ENCODE measurements at regions not wholly inside any gene's neighbourhood (a gene's known extent, or its start where the extent isn't known, plus 50 kb on each side); places are given as distances from the start of the nearest gene placed in this dataset.

DNA sequence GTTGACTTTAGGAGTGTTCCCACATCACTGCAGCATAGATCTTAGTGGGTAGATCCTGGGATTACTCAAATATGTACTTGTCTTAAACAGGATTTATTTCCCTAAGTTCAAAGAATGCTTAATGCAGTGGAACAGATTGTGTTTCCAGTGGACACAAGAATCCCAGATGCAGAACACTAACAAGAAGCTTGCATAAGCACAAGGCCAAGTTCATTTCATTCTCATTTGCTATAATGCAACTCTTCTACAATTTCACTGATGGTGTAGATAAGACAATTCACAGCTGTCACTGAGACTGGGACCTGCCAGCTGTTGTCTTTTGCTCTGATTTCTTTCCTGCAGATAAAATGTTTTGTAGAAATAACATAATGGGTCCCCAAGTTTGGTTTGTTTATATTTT lies 225.6 kb downstream of the NFKBIZ start:
- H3K9ac ChIP-seq (ENCODE audit: low read depth in 1 of 3, low read length in 3 of 3), result no peak overlapping the region
- H3K27ac ChIP-seq (ENCODE audit: low read depth, low read length), result no peak overlapping the region
- H3K4me3 ChIP-seq (ENCODE audit: low read length in 3 of 3), result no peak overlapping the region
- no peaks in the 10 kb centered on the region for H3K27me3 ChIP-seq (ENCODE audit: control insufficient read depth in 3 of 3, insufficient read depth in 3 of 3, low read length in 3 of 3)
- no peaks in the 10 kb centered on the region for H3K36me3 ChIP-seq (ENCODE audit: control insufficient read depth in 3 of 3, insufficient read depth in 3 of 3, low read length in 3 of 3)
- H3K9me3 ChIP-seq (ENCODE audit: control insufficient read depth in 3 of 3, low read length in 3 of 3), result no peaks in the 10 kb centered on the region
- no peaks in the 10 kb centered on the region for H3K4me1 ChIP-seq (ENCODE audit: control insufficient read depth in 3 of 3, insufficient read depth in 3 of 3, low read length in 3 of 3)

DNA sequence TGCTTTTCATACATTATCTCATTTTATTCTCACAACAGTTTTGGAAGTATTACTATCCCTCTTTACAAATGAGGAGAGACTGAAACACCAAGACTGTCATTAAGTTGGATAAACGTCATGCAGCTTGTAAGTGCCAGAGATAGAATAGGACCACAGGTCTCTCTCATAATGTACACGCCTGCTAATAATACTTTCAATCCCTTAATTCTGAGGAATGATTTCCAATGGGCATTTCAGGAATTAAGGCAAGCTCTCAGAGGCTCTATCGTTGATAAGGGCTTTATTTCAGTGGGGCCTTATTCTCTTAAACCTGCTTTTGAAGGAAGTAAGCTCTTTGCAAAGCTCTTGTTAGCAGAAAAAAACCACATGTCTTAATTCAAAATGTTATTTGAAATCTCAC lies 229.1 kb downstream of the NFKBIZ start:
- Histone ChIP-seq H3K9me3 (ENCODE audit: control insufficient read depth in 3 of 3, low read length in 3 of 3) (no peaks in the 10 kb centered on the region), H3K27ac (ENCODE audit: low read depth, low read length) (no peak overlapping the region), H3K36me3 (ENCODE audit: control insufficient read depth in 3 of 3, insufficient read depth in 3 of 3, low read length in 3 of 3) (no peaks in the 10 kb centered on the region), H3K4me3 (ENCODE audit: low read length in 3 of 3) (no peak overlapping the region), H3K4me1 (ENCODE audit: control insufficient read depth in 3 of 3, insufficient read depth in 3 of 3, low read length in 3 of 3) (no peaks in the 10 kb centered on the region), H3K27me3 (ENCODE audit: control insufficient read depth in 3 of 3, insufficient read depth in 3 of 3, low read length in 3 of 3) (no peaks in the 10 kb centered on the region), H3K9ac (ENCODE audit: low read depth in 1 of 3, low read length in 3 of 3) (no peak overlapping the region)

DNA sequence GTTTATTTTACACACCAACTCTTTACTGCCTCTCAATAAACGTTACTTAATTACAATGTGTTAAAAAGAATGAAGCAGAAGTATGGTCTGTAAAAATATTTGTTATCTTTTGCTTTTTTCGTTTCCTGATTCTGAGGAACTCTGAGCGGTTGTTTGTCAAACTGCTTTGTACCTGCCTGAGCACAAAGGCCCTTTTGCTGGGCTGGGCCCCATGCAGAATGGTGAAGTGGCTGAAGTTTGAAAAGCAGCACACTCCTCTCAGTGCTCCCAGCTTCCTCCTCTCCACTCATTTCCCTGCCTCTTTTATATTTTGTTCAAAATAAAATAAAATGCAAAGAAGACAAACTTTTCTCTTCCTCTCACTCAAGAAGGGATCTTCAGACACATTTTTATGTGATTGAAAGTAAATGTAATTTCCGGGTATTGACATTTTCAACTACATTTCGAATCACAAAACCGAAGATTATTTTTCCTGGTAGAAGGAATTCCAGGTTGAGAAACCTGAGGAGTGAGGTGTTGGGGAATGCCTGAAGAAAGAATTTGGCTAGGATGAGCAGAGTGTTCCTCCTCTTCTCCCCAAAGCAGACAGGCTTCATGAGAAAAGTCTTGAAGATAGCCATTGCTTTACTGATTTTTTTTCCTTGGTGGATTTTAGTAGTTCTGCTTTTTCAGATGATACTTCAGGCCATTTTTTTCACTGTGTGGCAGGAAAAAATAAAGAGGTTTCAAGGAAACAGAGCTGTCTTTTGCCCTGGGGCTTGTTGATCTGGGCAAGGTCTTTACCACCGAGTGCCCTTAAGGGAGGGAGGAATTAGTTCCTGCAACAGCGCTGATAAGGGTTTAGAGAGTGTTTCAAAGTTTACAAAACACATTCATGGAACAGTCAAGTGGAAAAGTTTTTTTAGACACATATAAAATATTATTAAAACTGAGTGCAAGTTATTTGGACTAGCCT lies 229.8 kb downstream of the NFKBIZ start:
- Histone ChIP-seq H3K27ac (ENCODE audit: low read depth, low read length) (no peak overlapping the region), H3K4me3 (ENCODE audit: low read length in 3 of 3) (no peak overlapping the region), H3K9ac (ENCODE audit: low read depth in 1 of 3, low read length in 3 of 3) (no peak overlapping the region)

DNA sequence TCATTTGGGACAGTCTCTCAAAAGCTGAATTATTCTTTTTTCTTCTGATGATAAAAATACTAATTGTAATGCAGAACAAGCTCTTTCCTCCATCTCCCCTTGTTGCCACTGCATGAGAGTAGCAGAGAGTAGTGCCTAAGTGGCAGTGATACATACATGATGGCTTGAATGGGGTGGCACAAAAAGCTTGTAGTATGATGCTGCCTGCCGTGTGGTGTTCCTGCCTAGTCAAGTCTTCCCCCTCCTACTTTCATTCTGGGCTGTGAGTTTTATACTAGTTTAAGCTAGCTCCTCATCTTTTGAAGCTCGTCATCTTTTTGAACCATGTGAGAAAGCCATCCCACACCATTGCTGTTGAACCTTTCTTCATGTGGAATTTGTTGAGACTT lies 230.5 kb downstream of the NFKBIZ start:
- H3K36me3 ChIP-seq (ENCODE audit: control insufficient read depth in 3 of 3, insufficient read depth in 3 of 3, low read length in 3 of 3), result no peaks in the 10 kb centered on the region
- no peaks in the 10 kb centered on the region for H3K27me3 ChIP-seq (ENCODE audit: control insufficient read depth in 3 of 3, insufficient read depth in 3 of 3, low read length in 3 of 3)
- H3K4me1 ChIP-seq (ENCODE audit: control insufficient read depth in 3 of 3, insufficient read depth in 3 of 3, low read length in 3 of 3), result no peaks in the 10 kb centered on the region
- H3K27ac ChIP-seq (ENCODE audit: low read depth, low read length), result no peak overlapping the region
- no peak overlapping the region for H3K4me3 ChIP-seq (ENCODE audit: low read length in 3 of 3)
- H3K9me3 ChIP-seq (ENCODE audit: control insufficient read depth in 3 of 3, low read length in 3 of 3), result no peaks in the 10 kb centered on the region
- no peak overlapping the region for H3K9ac ChIP-seq (ENCODE audit: low read depth in 1 of 3, low read length in 3 of 3)

More for the DNA sequence above, 229.8 kb downstream of the NFKBIZ start:
- Histone ChIP-seq H3K4me1 (ENCODE audit: control insufficient read depth in 3 of 3, insufficient read depth in 3 of 3, low read length in 3 of 3) (no peaks in the 10 kb centered on the region), H3K27me3 (ENCODE audit: control insufficient read depth in 3 of 3, insufficient read depth in 3 of 3, low read length in 3 of 3) (no peaks in the 10 kb centered on the region), H3K36me3 (ENCODE audit: control insufficient read depth in 3 of 3, insufficient read depth in 3 of 3, low read length in 3 of 3) (no peaks in the 10 kb centered on the region), H3K9me3 (ENCODE audit: control insufficient read depth in 3 of 3, low read length in 3 of 3) (no peaks in the 10 kb centered on the region)

DNA sequence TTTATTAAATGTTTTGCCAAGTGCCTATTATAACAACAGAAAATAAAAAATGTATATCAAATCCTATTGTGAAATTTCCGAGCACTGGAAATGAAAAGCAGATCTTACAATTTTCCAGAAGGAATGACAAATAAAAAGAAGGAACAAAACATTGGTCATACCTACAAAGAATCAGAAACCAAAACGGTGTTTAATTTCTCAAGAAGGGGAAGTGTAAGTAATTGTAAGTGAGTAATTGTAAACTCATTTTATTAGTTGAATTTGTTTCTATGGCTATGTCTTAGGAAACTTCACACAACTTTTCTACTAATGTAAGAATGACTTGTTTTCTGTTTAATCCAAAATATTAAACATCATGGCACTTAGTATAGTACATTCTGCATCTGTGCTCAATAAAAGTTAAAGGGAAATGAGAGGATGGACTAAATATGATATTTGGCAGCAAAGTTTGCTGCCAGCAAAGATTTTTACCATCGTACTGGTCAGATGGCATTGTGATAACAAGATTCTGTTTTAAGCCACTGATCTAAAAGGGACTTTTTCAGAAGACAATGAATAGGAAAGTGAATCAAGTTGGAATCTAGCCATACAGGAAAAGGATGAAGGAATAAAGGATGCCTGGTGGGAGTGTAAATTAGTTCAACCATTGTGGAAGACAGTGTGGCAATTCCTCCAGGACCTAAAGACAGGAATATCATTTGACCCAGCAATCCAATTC lies 232.4 kb downstream of the NFKBIZ start:
- Histone ChIP-seq H3K27ac (ENCODE audit: low read depth, low read length) (no peak overlapping the region), H3K9ac (ENCODE audit: low read depth in 1 of 3, low read length in 3 of 3) (no peak overlapping the region), H3K36me3 (ENCODE audit: control insufficient read depth in 3 of 3, insufficient read depth in 3 of 3, low read length in 3 of 3) (no peaks in the 10 kb centered on the region), H3K4me1 (ENCODE audit: control insufficient read depth in 3 of 3, insufficient read depth in 3 of 3, low read length in 3 of 3) (no peaks in the 10 kb centered on the region), H3K9me3 (ENCODE audit: control insufficient read depth in 3 of 3, low read length in 3 of 3) (no peaks in the 10 kb centered on the region), H3K4me3 (ENCODE audit: low read length in 3 of 3) (no peak overlapping the region), H3K27me3 (ENCODE audit: control insufficient read depth in 3 of 3, insufficient read depth in 3 of 3, low read length in 3 of 3) (no peaks in the 10 kb centered on the region)

DNA sequence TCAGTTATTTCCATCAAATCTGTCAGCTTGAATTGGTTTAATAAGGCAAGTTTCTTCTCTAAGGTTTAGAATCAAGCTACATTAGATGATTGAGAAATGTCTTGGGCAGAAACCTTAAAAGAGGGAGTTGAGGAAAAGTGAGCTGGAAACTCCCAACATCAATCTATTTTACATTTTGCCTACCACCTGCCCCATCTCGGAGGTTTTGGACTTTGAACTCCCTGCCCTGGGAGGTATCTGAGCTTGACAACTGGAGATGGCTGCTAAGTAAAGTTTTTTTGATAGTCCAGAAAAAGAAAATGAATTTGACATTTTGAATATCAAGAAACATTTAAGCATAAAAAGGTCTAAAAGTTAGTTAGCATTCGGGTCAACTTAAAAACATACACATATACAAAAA lies 234.2 kb downstream of the NFKBIZ start:
- no peak overlapping the region for H3K27ac ChIP-seq (ENCODE audit: low read depth, low read length)
- H3K9ac ChIP-seq (ENCODE audit: low read depth in 1 of 3, low read length in 3 of 3), result no peak overlapping the region
- H3K36me3 ChIP-seq (ENCODE audit: control insufficient read depth in 3 of 3, insufficient read depth in 3 of 3, low read length in 3 of 3), result no peaks in the 10 kb centered on the region
- H3K9me3 ChIP-seq (ENCODE audit: control insufficient read depth in 3 of 3, low read length in 3 of 3), result no peaks in the 10 kb centered on the region
- H3K4me3 ChIP-seq (ENCODE audit: low read length in 3 of 3), result no peak overlapping the region
- H3K4me1 ChIP-seq (ENCODE audit: control insufficient read depth in 3 of 3, insufficient read depth in 3 of 3, low read length in 3 of 3), result no peaks in the 10 kb centered on the region
- H3K27me3 ChIP-seq (ENCODE audit: control insufficient read depth in 3 of 3, insufficient read depth in 3 of 3, low read length in 3 of 3), result no peaks in the 10 kb centered on the region

DNA sequence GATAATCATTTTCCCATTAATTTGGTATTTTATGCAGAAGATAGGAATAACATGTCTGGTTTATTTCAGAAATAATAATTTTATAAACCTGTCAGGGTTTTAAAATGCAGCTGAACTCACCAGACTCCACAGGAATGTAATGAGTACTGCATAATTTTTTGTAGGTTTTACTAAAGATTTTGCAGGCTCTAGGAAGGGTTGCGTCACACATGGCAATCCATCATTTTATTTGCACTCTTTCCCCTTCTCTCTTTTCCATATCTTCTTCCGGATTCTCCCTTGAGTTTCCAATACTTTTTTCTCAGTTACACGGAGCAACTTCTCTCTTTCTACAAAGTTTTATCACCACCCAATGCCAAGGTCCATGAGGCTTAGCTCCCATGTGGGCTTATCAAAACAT lies 234.7 kb downstream of the NFKBIZ start:
- no peak overlapping the region for H3K4me3 ChIP-seq (ENCODE audit: low read length in 3 of 3)
- no peaks in the 10 kb centered on the region for H3K4me1 ChIP-seq (ENCODE audit: control insufficient read depth in 3 of 3, insufficient read depth in 3 of 3, low read length in 3 of 3)
- no peak overlapping the region for H3K27ac ChIP-seq (ENCODE audit: low read depth, low read length)
- H3K36me3 ChIP-seq (ENCODE audit: control insufficient read depth in 3 of 3, insufficient read depth in 3 of 3, low read length in 3 of 3), result no peaks in the 10 kb centered on the region
- H3K9ac ChIP-seq (ENCODE audit: low read depth in 1 of 3, low read length in 3 of 3), result no peak overlapping the region
- no peaks in the 10 kb centered on the region for H3K27me3 ChIP-seq (ENCODE audit: control insufficient read depth in 3 of 3, insufficient read depth in 3 of 3, low read length in 3 of 3)
- H3K9me3 ChIP-seq (ENCODE audit: control insufficient read depth in 3 of 3, low read length in 3 of 3), result no peaks in the 10 kb centered on the region

DNA sequence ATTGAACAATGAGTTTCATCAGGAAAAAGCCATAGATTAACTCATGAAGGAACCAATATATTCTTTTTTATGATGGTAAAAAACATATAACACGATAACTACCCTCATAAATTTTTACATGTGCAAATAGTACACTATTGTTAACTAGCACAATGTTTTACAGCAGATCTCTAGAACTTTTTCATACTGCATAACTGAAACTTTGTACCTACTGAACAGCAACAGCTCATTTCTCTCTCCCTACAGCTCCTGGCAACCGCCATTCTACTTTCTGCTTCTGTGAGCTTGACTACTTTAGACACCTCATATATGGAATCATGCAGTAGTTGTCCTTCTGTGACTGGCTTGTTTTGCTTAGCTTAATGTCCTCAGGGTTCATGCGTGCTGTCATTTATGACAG lies 235.4 kb downstream of the NFKBIZ start:
- no peaks in the 10 kb centered on the region for H3K27me3 ChIP-seq (ENCODE audit: control insufficient read depth in 3 of 3, insufficient read depth in 3 of 3, low read length in 3 of 3)
- no peaks in the 10 kb centered on the region for H3K9me3 ChIP-seq (ENCODE audit: control insufficient read depth in 3 of 3, low read length in 3 of 3)
- H3K36me3 ChIP-seq (ENCODE audit: control insufficient read depth in 3 of 3, insufficient read depth in 3 of 3, low read length in 3 of 3), result no peaks in the 10 kb centered on the region
- H3K4me3 ChIP-seq (ENCODE audit: low read length in 3 of 3), result no peak overlapping the region
- no peak overlapping the region for H3K9ac ChIP-seq (ENCODE audit: low read depth in 1 of 3, low read length in 3 of 3)
- no peak overlapping the region for H3K27ac ChIP-seq (ENCODE audit: low read depth, low read length)
- H3K4me1 ChIP-seq (ENCODE audit: control insufficient read depth in 3 of 3, insufficient read depth in 3 of 3, low read length in 3 of 3), result peaks cover 0 to 6% (median under 1%) of the 10 kb centered on the region in 3 donors

DNA sequence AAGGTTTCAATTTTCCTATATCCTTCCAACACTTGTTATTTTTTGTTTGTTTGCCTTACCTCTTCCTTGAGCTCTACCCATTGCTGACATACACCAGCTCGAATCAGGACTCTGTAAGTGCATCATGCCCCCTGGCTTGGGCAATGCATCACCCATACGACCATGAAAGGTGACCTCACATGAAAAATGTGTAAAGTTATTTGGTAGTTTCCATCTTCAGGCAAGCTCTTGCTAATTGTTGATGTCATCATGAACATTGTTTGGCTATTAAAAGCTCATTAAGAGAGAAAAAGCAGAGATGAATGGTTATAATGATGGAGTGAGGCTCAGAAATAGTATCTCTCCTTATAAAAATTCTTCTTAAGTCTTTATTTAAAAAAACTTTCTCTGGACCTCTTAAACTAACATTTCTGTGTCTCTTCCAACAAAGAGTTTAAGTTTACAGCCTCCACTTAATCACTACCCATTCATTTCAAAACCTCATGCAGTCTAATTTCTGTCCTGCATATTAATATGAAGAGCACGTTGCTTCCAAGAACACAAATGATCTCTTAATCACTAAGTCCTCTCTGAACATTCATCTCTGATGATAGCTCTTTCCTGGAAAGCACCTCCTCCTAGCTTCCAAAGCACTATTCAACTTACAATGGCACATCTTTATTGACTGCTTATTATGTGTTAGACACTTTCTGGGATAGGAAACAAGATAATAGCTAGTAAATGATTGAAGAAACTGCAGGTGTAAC lies 236.3 kb downstream of the NFKBIZ start:
- no peaks in the 10 kb centered on the region for H3K27me3 ChIP-seq (ENCODE audit: control insufficient read depth in 3 of 3, insufficient read depth in 3 of 3, low read length in 3 of 3)
- H3K4me3 ChIP-seq (ENCODE audit: low read length in 3 of 3), result no peak overlapping the region
- H3K27ac ChIP-seq (ENCODE audit: low read depth, low read length), result no peak overlapping the region
- peaks cover 7 to 15% (median 7%) of the 10 kb centered on the region in 3 donors for H3K4me1 ChIP-seq (ENCODE audit: control insufficient read depth in 3 of 3, insufficient read depth in 3 of 3, low read length in 3 of 3)
- no peaks in the 10 kb centered on the region for H3K9me3 ChIP-seq (ENCODE audit: control insufficient read depth in 3 of 3, low read length in 3 of 3)
- no peaks in the 10 kb centered on the region for H3K36me3 ChIP-seq (ENCODE audit: control insufficient read depth in 3 of 3, insufficient read depth in 3 of 3, low read length in 3 of 3)
- no peak overlapping the region for H3K9ac ChIP-seq (ENCODE audit: low read depth in 1 of 3, low read length in 3 of 3)
